ENCODE measurements at regions not wholly inside any gene's neighbourhood (a gene's known extent, or its start where the extent isn't known, plus 50 kb on each side); places are given as distances from the start of the nearest gene placed in this dataset.

- TF ChIP-seq ARID5B (CRISPR knock-in tag; IDR thresholded peaks at IDR 0.05) (peak; percentile 30; the same call in 1 of the 2 replicates), NFE2L2 (IDR thresholded peaks at IDR 0.05; ENCODE audit: low read length) (0 out of 2 replicates have a peak, but pooled peaks have one; percentile 3), ZNF414 (CRISPR knock-in tag; IDR thresholded peaks at IDR 0.05) (no peak), ZNF556 (CRISPR knock-in tag; IDR thresholded peaks at IDR 0.05; ENCODE audit: borderline replicate concordance) (no peak), ELK4 (CRISPR knock-in tag; IDR thresholded peaks at IDR 0.05; ENCODE audit: borderline replicate concordance) (no peak)
Measured at GRCh38 chr5:77143998-77144836, 57.1 kb upstream of the ZBED3 start (continued).

GRCh38 chr5:77140350-77140749, 53.3 kb upstream of the ZBED3 start:
- no peaks in the 10 kb centered on the region for H3K36me3 ChIP-seq (replicated peaks in 1 of 2; ENCODE audit: control insufficient read depth in 1 of 2, insufficient read depth in 2 of 2, low read length in 2 of 2)
- H3K79me2 ChIP-seq (ENCODE audit: insufficient read depth, low read length), result no peaks in the 10 kb centered on the region
- no peak overlapping the region for H3K4me2 ChIP-seq (ENCODE audit: low read depth, low read length)
- DNase-seq (ENCODE audit: low spot score) (no peak), FAIRE-seq (no peak), ATAC-seq (peak; percentile 40; the same call in 2 of the 3 replicates)
- H3K9ac ChIP-seq (ENCODE audit: insufficient read depth, low read depth, low read length), result no peak overlapping the region
- POLR2A ChIA-PET, result no interaction called here
- H3K9me3 ChIP-seq (ENCODE audit: low read length), result no peaks in the 10 kb centered on the region
- H3K4me1 ChIP-seq (ENCODE audit: insufficient read depth, low read length), result no peaks in the 10 kb centered on the region
- intact Hi-C loops (cut with micrococcal nuclease; ENCODE audit: unreplicated experiment) (loop anchor here (5.0 kb wide), 1 partner anchor 297 kb away; no protein-coding TSS in a partner anchor), in situ Hi-C loops (cut with HindIII; ENCODE audit: extremely low pct_ligation_motif_present, low pct_unique_long_range_greater_than_20kb) (loop anchor here (5.0 kb wide), 2 partner anchors 97 to 352 kb away; partner anchors contain the start of gene WDR41)
- CTCF ChIA-PET (ENCODE audit: low intra/inter-chr PET ratio, low total read pairs), result no interaction called here
- H3K27me3 ChIP-seq (ENCODE audit: control insufficient read depth in 1 of 2, insufficient read depth in 2 of 2, low read length in 2 of 2), result no peaks in the 10 kb centered on the region
- H2AFZ ChIP-seq (ENCODE audit: low read length), result no peak overlapping the region
- no TSS peak for BruUV-seq (replicated peaks)
- H3K4me3 ChIP-seq (replicated peaks in 1 of 3; ENCODE audit: insufficient read depth in 1 of 3, low read depth in 2 of 3, low read length in 3 of 3), result no peak overlapping the region
- no peak overlapping the region for H3K27ac ChIP-seq (ENCODE audit: extremely low read length, insufficient read depth, low read length)
- H4K20me1 ChIP-seq (ENCODE audit: insufficient read depth, low read length), result no peaks in the 10 kb centered on the region
- TF ChIP-seq POLR2AphosphoS2 (IDR thresholded peaks at IDR 0.05; ENCODE audit: low read depth, low read length) (no peak), KLF15 (CRISPR knock-in tag; IDR thresholded peaks at IDR 0.05; ENCODE audit: borderline replicate concordance) (no peak), ZFAT (CRISPR knock-in tag; conservative IDR thresholded peaks at IDR 0.05) (no peak), SRY (CRISPR knock-in tag; IDR thresholded peaks at IDR 0.05) (no peak), ATF2 (CRISPR knock-in tag; IDR thresholded peaks at IDR 0.05) (no peak), TP53 (CRISPR knock-in tag; conservative IDR thresholded peaks at IDR 0.05) (no peak), RAD51 (IDR thresholded peaks at IDR 0.05; ENCODE audit: borderline replicate concordance) (no peak), MTA3 (CRISPR knock-in tag; IDR thresholded peaks at IDR 0.05) (no peak), ZNF124 (CRISPR knock-in tag; IDR thresholded peaks at IDR 0.05) (no peak)
